Memory B cell (primary cell): ENCODE measurements at regions not wholly inside any gene's neighbourhood (a gene's known extent, or its start where the extent isn't known, plus 50 kb on each side); places are given as distances from the start of the nearest gene placed in this dataset.
"Not testable (repeated sequence)": the region's sequence is repeated elsewhere in the genome, so short reads cannot be mapped to it uniquely, and the experiment has no call there.

Experiments used
- ATAC-seq: fragments of 150-1000 bp; cut with Tn5 transposase; 2 replicates; pipeline ENCODE4 v1.10.0; 2021; ENCODE audit warnings: low read depth, mild to moderate bottlenecking, moderate library complexity
- DNase-seq, 2 donors: peaks; one replicate each; pipeline ENCODE4 v3.0.0; 2022; ENCODE audit warnings: low spot score in 2 of 2
- H3K27ac Mint-ChIP-seq: one replicate; pipeline ENCODE4 v1.8.0; 2022; ENCODE audit warnings: mild to moderate bottlenecking, moderate library complexity, mixed read lengths
- H3K27me3 Mint-ChIP-seq: one replicate; pipeline ENCODE4 v1.8.0; 2022; ENCODE audit warnings: mixed read lengths
- H3K36me3 Mint-ChIP-seq: one replicate; pipeline ENCODE4 v1.8.0; 2022; ENCODE audit warnings: mild to moderate bottlenecking, mixed read lengths
- H3K4me1 Mint-ChIP-seq: one replicate; pipeline ENCODE4 v1.8.0; 2022; ENCODE audit warnings: mixed read lengths
- H3K4me3 Mint-ChIP-seq: one replicate; pipeline ENCODE4 v1.8.0; 2022; ENCODE audit warnings: mild to moderate bottlenecking, moderate library complexity, mixed read lengths
- H3K9me3 Mint-ChIP-seq: one replicate; pipeline ENCODE4 v1.8.0; 2022; ENCODE audit warnings: mixed read lengths

- Mint-ChIP-seq H3K9me3 (peaks cover 3% of the 10 kb centered on the region), H3K4me1 (peaks cover 10% of the 10 kb centered on the region), H3K36me3 (peaks cover 9% of the 10 kb centered on the region), H3K27me3 (peaks cover 7% of the 10 kb centered on the region), H3K4me3 (no peak overlapping the region), H3K27ac (no peak overlapping the region)
- ATAC-seq (no peak), DNase-seq (no peak)
These were observed 522.9 kb upstream of the ARID1B start for GRCh38 chr6:156254240-156254639.

GRCh38 chr6:156250593-156250992, 526.6 kb upstream of the ARID1B start:
- DNase-seq (no peak), ATAC-seq (no peak)
- Mint-ChIP-seq H3K9me3 (peaks cover 3% of the 10 kb centered on the region), H3K36me3 (peaks cover 9% of the 10 kb centered on the region), H3K27me3 (peaks cover 7% of the 10 kb centered on the region), H3K27ac (no peak overlapping the region), H3K4me3 (no peak overlapping the region), H3K4me1 (peaks cover 10% of the 10 kb centered on the region)

- DNase-seq (no peak), ATAC-seq (no peak)
- H3K9me3 Mint-ChIP-seq: no peaks in the 10 kb centered on the region
- H3K36me3 Mint-ChIP-seq: peaks cover 2% of the 10 kb centered on the region
- no peak overlapping the region for H3K27ac Mint-ChIP-seq
- H3K4me3 Mint-ChIP-seq: no peak overlapping the region
- peaks cover 4% of the 10 kb centered on the region for H3K4me1 Mint-ChIP-seq
- H3K27me3 Mint-ChIP-seq: no peaks in the 10 kb centered on the region
These were observed 535.0 kb upstream of the ARID1B start for GRCh38 chr6:156242206-156242605.

GRCh38 chr6:156231026-156231765, 546.0 kb upstream of the ARID1B start:
- no peak overlapping the region for H3K27ac Mint-ChIP-seq
- DNase-seq (no peak), ATAC-seq (no peak)

GRCh38 chr6:156219973-156220372, 557.2 kb upstream of the ARID1B start:
- no peak for DNase-seq
- Mint-ChIP-seq H3K36me3 (peaks cover 5% of the 10 kb centered on the region), H3K27ac (no peak overlapping the region), H3K4me1 (no peaks in the 10 kb centered on the region), H3K27me3 (peaks cover 3% of the 10 kb centered on the region), H3K4me3 (no peak overlapping the region), H3K9me3 (peaks cover 4% of the 10 kb centered on the region)
- no peak for ATAC-seq

More at GRCh38 chr6:156231026-156231765, 546.0 kb upstream of the ARID1B start:
- Mint-ChIP-seq H3K4me3 (no peak overlapping the region), H3K27me3 (peaks cover 1% of the 10 kb centered on the region), H3K9me3 (no peaks in the 10 kb centered on the region), H3K4me1 (no peaks in the 10 kb centered on the region), H3K36me3 (no peaks in the 10 kb centered on the region)

GRCh38 chr6:156205678-156206077, 571.5 kb upstream of the ARID1B start:
- Mint-ChIP-seq H3K27me3 (no peaks in the 10 kb centered on the region), H3K27ac (no peak overlapping the region), H3K36me3 (peaks cover 4% of the 10 kb centered on the region), H3K4me3 (no peak overlapping the region), H3K4me1 (no peaks in the 10 kb centered on the region), H3K9me3 (peaks cover 9% of the 10 kb centered on the region)
- ATAC-seq: no peak
- DNase-seq: no peak

- Mint-ChIP-seq H3K27ac (no peak overlapping the region), H3K4me1 (peaks cover 6% of the 10 kb centered on the region), H3K9me3 (peaks cover 2% of the 10 kb centered on the region), H3K36me3 (peaks cover 3% of the 10 kb centered on the region), H3K27me3 (peaks cover 4% of the 10 kb centered on the region), H3K4me3 (no peak overlapping the region)
- DNase-seq: no peak
- no peak for ATAC-seq
These were observed 578.0 kb upstream of the ARID1B start for GRCh38 chr6:156199182-156199581.

- peaks cover 1% of the 10 kb centered on the region for H3K36me3 Mint-ChIP-seq
- H3K4me1 Mint-ChIP-seq: peaks cover 6% of the 10 kb centered on the region
- DNase-seq: no peak
- H3K27me3 Mint-ChIP-seq: peaks cover 4% of the 10 kb centered on the region
- H3K27ac Mint-ChIP-seq: no peak overlapping the region
- no peak overlapping the region for H3K4me3 Mint-ChIP-seq
- H3K9me3 Mint-ChIP-seq: peaks cover 1% of the 10 kb centered on the region
- no peak for ATAC-seq
These were observed 579.7 kb upstream of the ARID1B start for GRCh38 chr6:156197513-156197912.

- no peak for DNase-seq
- Mint-ChIP-seq H3K4me1 (peaks cover 6% of the 10 kb centered on the region), H3K27ac (no peak overlapping the region), H3K27me3 (peaks cover 4% of the 10 kb centered on the region), H3K9me3 (peaks cover 1% of the 10 kb centered on the region), H3K36me3 (peaks cover 1% of the 10 kb centered on the region), H3K4me3 (no peak overlapping the region)
- no peak for ATAC-seq
These were observed 582.2 kb upstream of the ARID1B start for GRCh38 chr6:156194981-156195380.

GRCh38 chr6:156193381-156193780, 583.8 kb upstream of the ARID1B start:
- Mint-ChIP-seq H3K4me1 (peaks cover 7% of the 10 kb centered on the region), H3K36me3 (peaks cover 1% of the 10 kb centered on the region), H3K27ac (no peak overlapping the region), H3K9me3 (peaks cover 1% of the 10 kb centered on the region), H3K4me3 (no peak overlapping the region), H3K27me3 (peaks cover under 1% of the 10 kb centered on the region)
- DNase-seq: no peak
- no peak for ATAC-seq

GRCh38 chr6:156191895-156192294, 585.3 kb upstream of the ARID1B start:
- Mint-ChIP-seq H3K27ac (no peak overlapping the region), H3K36me3 (peaks cover 1% of the 10 kb centered on the region), H3K4me3 (no peak overlapping the region), H3K9me3 (peaks cover 1% of the 10 kb centered on the region), H3K27me3 (no peaks in the 10 kb centered on the region), H3K4me1 (peaks cover 3% of the 10 kb centered on the region)
- ATAC-seq (no peak), DNase-seq (no peak)

GRCh38 chr6:156191390-156191789, 585.8 kb upstream of the ARID1B start:
- not testable (repeated sequence) for H3K9me3 Mint-ChIP-seq, H3K27ac Mint-ChIP-seq, H3K27me3 Mint-ChIP-seq, H3K4me3 Mint-ChIP-seq, ATAC-seq, H3K4me1 Mint-ChIP-seq, H3K36me3 Mint-ChIP-seq, DNase-seq

- Mint-ChIP-seq H3K9me3 (peaks cover 1% of the 10 kb centered on the region), H3K27ac (no peak overlapping the region), H3K4me3 (no peak overlapping the region), H3K4me1 (peaks cover 2% of the 10 kb centered on the region), H3K27me3 (no peaks in the 10 kb centered on the region), H3K36me3 (peaks cover 1% of the 10 kb centered on the region)
- DNase-seq: no peak
- no peak for ATAC-seq
These were observed 586.9 kb upstream of the ARID1B start for GRCh38 chr6:156190270-156190669.

GRCh38 chr6:156189714-156190113, 587.5 kb upstream of the ARID1B start:
- DNase-seq (no peak), ATAC-seq (no peak)
- peaks cover 1% of the 10 kb centered on the region for H3K9me3 Mint-ChIP-seq
- peaks cover 2% of the 10 kb centered on the region for H3K4me1 Mint-ChIP-seq
- H3K27ac Mint-ChIP-seq: no peak overlapping the region
- no peak overlapping the region for H3K4me3 Mint-ChIP-seq
- H3K27me3 Mint-ChIP-seq: no peaks in the 10 kb centered on the region
- H3K36me3 Mint-ChIP-seq: peaks cover 1% of the 10 kb centered on the region

- ATAC-seq (no peak), DNase-seq (no peak)
- H3K4me1 Mint-ChIP-seq: peaks cover 2% of the 10 kb centered on the region
- no peaks in the 10 kb centered on the region for H3K36me3 Mint-ChIP-seq
- no peak overlapping the region for H3K27ac Mint-ChIP-seq
- no peaks in the 10 kb centered on the region for H3K9me3 Mint-ChIP-seq
- H3K4me3 Mint-ChIP-seq: no peak overlapping the region
- H3K27me3 Mint-ChIP-seq: no peaks in the 10 kb centered on the region
These were observed 588.0 kb upstream of the ARID1B start for GRCh38 chr6:156189195-156189594.
